AG09309 (cell line): ENCODE measurements at regions not wholly inside any gene's neighbourhood (a gene's known extent, or its start where the extent isn't known, plus 50 kb on each side); places are given as distances from the start of the nearest gene placed in this dataset.

ENCODE experiments used
- DNase-seq: peaks from one replicate; pipeline ENCODE4 v3.0.0-alpha.2; 2010; ENCODE audit warnings: low read depth
- H3K4me3 ChIP-seq: 2 replicates; pipeline ENCODE4 v1.5.1; 2011; ENCODE audit warnings: mild to moderate bottlenecking, low read depth, low read length, moderate library complexity; ENCODE audit not compliant: control insufficient read depth
- TF ChIP-seq, protein P1 (sequence below): IDR thresholded peaks from 2 replicates; pipeline ENCODE4 v1.5.1; 2011; ENCODE audit warnings: mild to moderate bottlenecking, low read depth, low read length, inconsistent platforms; ENCODE audit not compliant: insufficient read depth, control insufficient read depth; ENCODE audit errors: missing control alignments

DNA sequence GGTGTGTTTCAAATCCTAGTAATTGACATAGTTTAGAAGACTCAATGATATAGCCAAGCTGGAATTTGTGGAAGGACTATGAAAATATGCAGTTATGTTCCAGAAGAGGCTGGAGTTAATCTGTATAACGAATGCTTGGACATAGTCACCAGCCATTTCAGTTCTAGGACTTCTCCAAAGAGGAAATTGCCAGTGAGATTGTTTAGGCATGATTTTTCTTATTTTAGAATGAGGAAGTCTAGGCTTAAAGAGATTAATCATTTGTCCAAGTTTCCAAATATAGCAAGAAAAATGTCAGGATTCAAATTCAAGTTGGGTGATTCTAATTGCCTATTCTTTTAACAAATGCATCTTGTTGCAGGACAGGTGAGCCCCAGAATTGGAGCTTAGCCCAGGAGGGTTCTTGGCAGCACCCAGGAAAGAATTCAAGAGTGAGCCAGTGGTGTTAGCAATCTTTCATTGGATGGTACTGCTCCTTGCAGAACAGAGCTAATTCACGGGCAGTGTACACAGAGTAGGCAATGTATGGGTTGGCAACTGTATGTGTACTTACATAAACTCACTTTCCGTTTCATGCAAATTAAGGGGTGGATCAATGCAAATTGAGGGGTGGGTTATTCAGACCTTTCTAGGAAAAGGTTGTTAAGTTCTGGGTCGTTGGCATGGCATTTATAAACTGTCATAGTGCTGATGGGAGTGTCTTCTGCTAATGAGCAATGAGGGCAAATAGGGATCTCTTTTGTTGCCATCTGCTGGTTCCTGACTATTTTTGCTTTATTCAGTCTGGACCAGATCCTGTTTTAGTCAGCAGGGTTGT is 763.1 kb upstream of the SLITRK1 start:
- peak; percentile 67 for DNase-seq
- TF ChIP-seq, protein P1, sequence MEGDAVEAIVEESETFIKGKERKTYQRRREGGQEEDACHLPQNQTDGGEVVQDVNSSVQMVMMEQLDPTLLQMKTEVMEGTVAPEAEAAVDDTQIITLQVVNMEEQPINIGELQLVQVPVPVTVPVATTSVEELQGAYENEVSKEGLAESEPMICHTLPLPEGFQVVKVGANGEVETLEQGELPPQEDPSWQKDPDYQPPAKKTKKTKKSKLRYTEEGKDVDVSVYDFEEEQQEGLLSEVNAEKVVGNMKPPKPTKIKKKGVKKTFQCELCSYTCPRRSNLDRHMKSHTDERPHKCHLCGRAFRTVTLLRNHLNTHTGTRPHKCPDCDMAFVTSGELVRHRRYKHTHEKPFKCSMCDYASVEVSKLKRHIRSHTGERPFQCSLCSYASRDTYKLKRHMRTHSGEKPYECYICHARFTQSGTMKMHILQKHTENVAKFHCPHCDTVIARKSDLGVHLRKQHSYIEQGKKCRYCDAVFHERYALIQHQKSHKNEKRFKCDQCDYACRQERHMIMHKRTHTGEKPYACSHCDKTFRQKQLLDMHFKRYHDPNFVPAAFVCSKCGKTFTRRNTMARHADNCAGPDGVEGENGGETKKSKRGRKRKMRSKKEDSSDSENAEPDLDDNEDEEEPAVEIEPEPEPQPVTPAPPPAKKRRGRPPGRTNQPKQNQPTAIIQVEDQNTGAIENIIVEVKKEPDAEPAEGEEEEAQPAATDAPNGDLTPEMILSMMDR = peak; percentile 21
- no peak overlapping the region for H3K4me3 ChIP-seq

- TF ChIP-seq, protein P1 = no peak
- no peak overlapping the region for H3K4me3 ChIP-seq
- DNase-seq = no peak
These were observed 759.2 kb upstream of the SLITRK1 start for GRCh38 chr13:84641491-84641890.

DNA sequence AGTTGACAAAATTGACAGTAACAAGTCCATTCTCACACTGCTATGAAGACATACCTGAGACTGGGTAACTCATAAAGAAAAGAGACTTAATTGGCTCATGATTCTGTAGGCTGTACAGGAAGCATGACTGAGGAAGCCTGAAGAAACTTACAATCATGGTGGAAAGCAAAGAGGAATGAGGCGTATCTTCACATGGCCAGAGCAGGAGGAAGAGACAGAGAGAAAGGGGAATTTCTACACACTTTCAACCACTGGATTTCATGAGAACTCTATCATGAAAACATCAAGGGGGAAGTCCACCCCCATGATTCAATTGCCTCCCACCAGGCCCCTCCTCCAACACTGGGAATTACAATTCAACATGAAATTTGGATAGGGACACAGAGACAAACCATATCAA is 758.4 kb upstream of the SLITRK1 start:
- H3K4me3 ChIP-seq = no peak overlapping the region
- no peak for DNase-seq
- TF ChIP-seq, protein P1 = no peak

DNA sequence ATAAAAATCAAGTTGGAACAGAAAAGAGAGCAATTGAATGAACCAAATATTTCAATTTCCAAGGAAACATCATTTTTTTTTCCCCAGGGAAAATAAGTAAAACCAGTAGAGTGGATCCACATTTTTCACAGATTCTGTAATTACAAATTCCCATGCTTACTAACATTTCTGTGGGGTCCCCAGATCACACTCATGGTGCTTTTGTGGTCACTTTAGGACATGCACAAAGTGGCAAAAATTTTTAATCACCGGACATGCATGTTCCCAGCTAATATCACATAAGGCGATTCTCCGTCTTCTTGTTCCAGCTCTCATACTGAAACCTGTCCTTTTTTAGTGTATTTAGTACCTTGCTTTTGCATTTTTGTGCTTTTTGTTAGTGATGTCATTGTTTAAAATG is 748.2 kb upstream of the SLITRK1 start:
- no peak overlapping the region for H3K4me3 ChIP-seq
- no peak for DNase-seq
- TF ChIP-seq, protein P1 = no peak

GRCh38 chr13:84616864-84617263 is 734.6 kb upstream of the SLITRK1 start:
- TF ChIP-seq, protein P1 = no peak
- DNase-seq = no peak

DNA sequence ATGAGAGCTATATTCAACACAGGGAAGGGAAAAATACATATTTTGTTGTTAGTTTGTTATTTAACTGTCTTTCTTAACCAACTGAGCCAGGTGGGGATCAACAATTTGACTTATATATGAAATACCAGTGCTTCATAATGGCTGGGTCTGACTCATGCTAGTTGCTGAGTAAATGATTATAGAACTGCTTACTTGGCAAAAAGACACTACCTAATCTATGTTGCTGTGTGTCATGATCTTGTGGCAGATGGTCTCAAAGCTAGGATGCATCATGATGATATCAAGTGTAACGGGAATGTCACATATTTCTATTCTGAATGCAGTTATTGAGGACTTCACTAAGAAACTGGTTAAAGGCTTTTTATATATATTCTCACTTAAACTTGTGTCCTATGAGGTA is 727.4 kb upstream of the SLITRK1 start:
- TF ChIP-seq, protein P1 = no peak
- H3K4me3 ChIP-seq = no peak overlapping the region
- peak; percentile 11 for DNase-seq

More at GRCh38 chr13:84616864-84617263, 734.6 kb upstream of the SLITRK1 start:
- no peak overlapping the region for H3K4me3 ChIP-seq
